HCT116 (cell line): ENCODE measurements at regions not wholly inside any gene's neighbourhood (a gene's known extent, or its start where the extent isn't known, plus 50 kb on each side); places are given as distances from the start of the nearest gene placed in this dataset.

Source experiments
- ATAC-seq: fragments of 200-7000 bp; cut with Tn5 transposase; 2 replicates; pipeline ENCODE4 v1.9.1; 2020; ENCODE audit warnings: mild to moderate bottlenecking, moderate library complexity
- BruUV-seq: library from RNA; stranded (reverse); fragments of 400-500 nt; replicated peaks from 2 replicates; lab custom pipeline; 2021; lab: Mats Ljungman, UMichigan
- CTCF ChIA-PET: fragments of 300-600 bp; sonication (Branson Sonifier 250); formaldehyde crosslinking; loops from one replicate; lab custom pipeline; 2021; ENCODE audit warnings: antibody characterized with exemption; lab: Charles Lee
- POLR2A ChIA-PET: fragments of 300-600, 350-600 bp; sonication (Branson Sonifier 250); formaldehyde crosslinking; loops from one replicate; lab custom pipeline; 2021; ENCODE audit warnings: antibody characterized with exemption; lab: Charles Lee
- RAD21 ChIA-PET, 2 experiments: fragments of 300-600 bp; sonication (Branson Sonifier 250); formaldehyde crosslinking; loops; one replicate each; lab custom pipeline; 2023; ENCODE audit warnings: low total read pairs in 2 of 2; ENCODE audit not compliant: uncharacterized antibody in 2 of 2, unreplicated experiment in 2 of 2, low non-redundant PET in 1 of 2; lab: Charles Lee
- DNase-seq: peaks from one replicate; pipeline ENCODE4 v3.0.0-alpha.2; 2010; ENCODE audit warnings: low read depth, low spot score
- H2AFZ ChIP-seq: fragments of 200-600 bp; shearing (Covaris generic), sonication (generic); 2 replicates; pipeline ENCODE4 v1.6.1; 2017; ENCODE audit warnings: low read depth, mixed run types, mixed read lengths, antibody characterized with exemption, low read length; ENCODE audit not compliant: poor library complexity, severe bottlenecking
- H3K27ac ChIP-seq: 2 replicates; pipeline ENCODE4 v1.5.1; 2012; ENCODE audit warnings: low read depth, low read length
- H3K27me3 ChIP-seq: fragments of 200-600 bp; sonication (generic); 2 replicates; pipeline ENCODE4 v1.6.1; 2016; ENCODE audit warnings: mixed run types, low read length, mixed read lengths; ENCODE audit not compliant: insufficient read depth
- H3K36me3 ChIP-seq, 2 experiments: fragments of 200-500 bp in 1 of 2; fragments of 200-600 bp in 1 of 2; sonication (Bioruptor generic) in 1 of 2; sonication (generic) in 1 of 2; 2 replicates each; pipeline versions ENCODE4 v1.5.1 to v1.6.1; 2014 to 2016; ENCODE audit warnings: low read length in 2 of 2, inconsistent platforms in 1 of 2, mixed read lengths in 1 of 2, mixed run types in 1 of 2; ENCODE audit not compliant: insufficient read depth in 2 of 2, control insufficient read depth in 1 of 2
- H3K4me1 ChIP-seq, 2 experiments: fragments of 200-600 bp in 1 of 2; sonication (generic) in 1 of 2; 2 replicates each; pipeline versions ENCODE4 v1.5.1 to v1.6.1; 2012 to 2017; ENCODE audit warnings: low read length in 2 of 2, inconsistent platforms in 1 of 2, mild to moderate bottlenecking in 1 of 2, mixed read lengths in 1 of 2, mixed run types in 1 of 2, moderate library complexity in 1 of 2; ENCODE audit not compliant: insufficient read depth in 2 of 2, control insufficient read depth in 1 of 2
- H3K4me2 ChIP-seq: fragments of 200-600 bp; sonication (generic); 2 replicates; pipeline ENCODE4 v1.6.1; 2017; ENCODE audit warnings: mixed run types, low read length, mixed read lengths
- H3K4me3 ChIP-seq, 2 experiments: fragments of 200-600 bp in 1 of 2; sonication (generic) in 1 of 2; replicated peaks in 1 of 2; 2 replicates each; pipeline ENCODE4 v1.5.1; 2011 to 2016; ENCODE audit warnings: low read length in 2 of 2, control low read depth in 1 of 2, low read depth in 1 of 2, mild to moderate bottlenecking in 1 of 2, mixed read lengths in 1 of 2, mixed run types in 1 of 2
- H3K79me2 ChIP-seq: fragments of 200-600 bp; sonication (generic); 2 replicates; pipeline ENCODE4 v1.6.1; 2017; ENCODE audit warnings: mild to moderate bottlenecking, mixed run types, low read length, moderate library complexity, mixed read lengths; ENCODE audit not compliant: insufficient read depth
- H3K9ac ChIP-seq: fragments of 200-600 bp; sonication (generic); 2 replicates; pipeline ENCODE4 v1.6.1; 2016; ENCODE audit warnings: low read length, mixed read lengths
- H3K9me2 ChIP-seq: fragments of 200-600 bp; sonication (generic), shearing (Covaris generic); 2 replicates; pipeline ENCODE4 v1.6.1; 2017; ENCODE audit warnings: mixed run types, mild to moderate bottlenecking, moderate library complexity; ENCODE audit not compliant: insufficient read depth
- H3K9me3 ChIP-seq, 2 experiments: fragments of 200-500 bp in 1 of 2; fragments of 200-600 bp in 1 of 2; sonication (Bioruptor generic) in 1 of 2; sonication (generic) in 1 of 2; 2 replicates each; pipeline ENCODE4 v1.6.1; 2014 to 2017; ENCODE audit warnings: low read length in 2 of 2, mixed read lengths in 2 of 2, inconsistent platforms in 1 of 2, low read depth in 1 of 2, mild to moderate bottlenecking in 1 of 2, mixed run types in 1 of 2, moderate library complexity in 1 of 2; ENCODE audit not compliant: control insufficient read depth in 1 of 2, insufficient read depth in 1 of 2
- H4K20me1 ChIP-seq: fragments of 200-600 bp; sonication (generic), shearing (Covaris generic); 2 replicates; pipeline ENCODE4 v1.6.1; 2017; ENCODE audit warnings: mixed run types, mild to moderate bottlenecking, moderate library complexity; ENCODE audit not compliant: insufficient read depth
- ATF3 ChIP-seq: IDR thresholded peaks from 2 replicates; pipeline ENCODE4 v1.6.1; 2012
- CBX3 ChIP-seq: IDR thresholded peaks from 2 replicates; pipeline ENCODE4 v1.6.1; 2012; ENCODE audit warnings: low read depth
- CEBPB ChIP-seq: IDR thresholded peaks from 2 replicates; pipeline ENCODE4 v1.6.1; 2012; ENCODE audit warnings: low read depth
- ELF1 ChIP-seq: IDR thresholded peaks from 2 replicates; pipeline ENCODE4 v1.6.1; 2012; ENCODE audit warnings: low read depth, borderline replicate concordance
- EZH2 ChIP-seq: fragments of 200-600 bp; sonication (generic); IDR thresholded peaks from 2 replicates; pipeline ENCODE4 v1.6.1; 2017; ENCODE audit warnings: antibody characterized with exemption, mixed run types
- EZH2phosphoT487 ChIP-seq: fragments of 200-600 bp; IDR thresholded peaks from 2 replicates; pipeline ENCODE4 v1.6.1; 2018; ENCODE audit warnings: antibody characterized with exemption, borderline replicate concordance
- FOSL1 ChIP-seq: IDR thresholded peaks from 2 replicates; pipeline ENCODE4 v1.6.1; 2012; ENCODE audit warnings: low read depth
- JUND ChIP-seq: IDR thresholded peaks from 2 replicates; pipeline ENCODE4 v1.6.1; 2012
- MAX ChIP-seq: IDR thresholded peaks from 2 replicates; pipeline ENCODE4 v1.6.1; 2012
- POLR2A ChIP-seq: IDR thresholded peaks from 2 replicates; pipeline ENCODE4 v1.7.0; 2011; ENCODE audit warnings: borderline replicate concordance; ENCODE audit not compliant: insufficient read depth, insufficient read length; ENCODE audit errors: extremely low read depth
- RAD21 ChIP-seq: IDR thresholded peaks from 2 replicates; pipeline ENCODE4 v1.6.1; 2012; ENCODE audit warnings: low read depth, mild to moderate bottlenecking
- SRF ChIP-seq: IDR thresholded peaks from 2 replicates; pipeline ENCODE4 v1.6.1; 2012; ENCODE audit warnings: low read depth
- YY1 ChIP-seq: IDR thresholded peaks from 2 replicates; pipeline ENCODE4 v1.6.1; 2011; ENCODE audit warnings: low read length, low read depth, moderate library complexity, mild to moderate bottlenecking; ENCODE audit not compliant: insufficient replicate concordance; ENCODE audit errors: extremely low read depth
- ZBTB33 ChIP-seq: IDR thresholded peaks from 2 replicates; pipeline ENCODE4 v1.6.1; 2011; ENCODE audit warnings: mild to moderate bottlenecking, low read length, moderate library complexity; ENCODE audit not compliant: insufficient replicate concordance; ENCODE audit errors: extremely low read depth
- ZFX ChIP-seq: fragments of 450-650 bp; IDR thresholded peaks from 2 replicates; pipeline ENCODE4 v1.6.1; 2017
- ZNF274 ChIP-seq: fragments of 200-500 bp; sonication (Bioruptor generic); IDR thresholded peaks from 2 replicates; pipeline ENCODE4 v1.6.1; 2014; ENCODE audit warnings: mild to moderate bottlenecking, low read depth, low read length, inconsistent platforms
- intact Hi-C: fragments of 100-400 bp; cut with micrococcal nuclease; formaldehyde crosslinking; loops from 2 replicates; pipeline ENCODE4 v1.10.0; 2022

- no peak for TF ChIP-seq EZH2phosphoT487
- no peak for TF ChIP-seq YY1
- no peak for TF ChIP-seq CEBPB
- TF ChIP-seq SRF, result no peak
- no peak for TF ChIP-seq ELF1
- RAD21 ChIA-PET, result no interaction called here
- CTCF ChIA-PET, result no interaction called here
- Histone ChIP-seq H3K9me3 (peaks cover 5 to 20% of the 10 kb centered on the region in 2 experiments; a peak in 3 of 4 replicates), H3K27ac (no peak overlapping the region), H2AFZ (no peak overlapping the region), H3K4me1 (no peaks in the 10 kb centered on the region), H3K27me3 (no peaks in the 10 kb centered on the region), H3K4me2 (no peak overlapping the region), H4K20me1 (no peaks in the 10 kb centered on the region), H3K4me3 (no peak overlapping the region), H3K9me2 (no peaks in the 10 kb centered on the region), H3K79me2 (no peaks in the 10 kb centered on the region), H3K9ac (no peak overlapping the region), H3K36me3 (no peaks in the 10 kb centered on the region)
- no TSS peak for BruUV-seq
- no peak for DNase-seq
- no peak for ATAC-seq
- POLR2A ChIA-PET, result no interaction called here
- intact Hi-C loops, result no loop called here
These were observed 614.7 kb upstream of the FOXG1 start for GRCh38 chr14:28151926-28152325.

GRCh38 chr14:28152453-28153044 is 614.0 kb upstream of the FOXG1 start:
- Histone ChIP-seq H3K27ac (no peak overlapping the region), H3K36me3 (no peaks in the 10 kb centered on the region), H2AFZ (no peak overlapping the region), H3K4me1 (no peaks in the 10 kb centered on the region), H3K4me2 (no peak overlapping the region), H3K9ac (no peak overlapping the region), H3K9me3 (peaks cover under 1 to 21% of the 10 kb centered on the region in 2 experiments; a peak in 3 of 4 replicates), H3K79me2 (no peaks in the 10 kb centered on the region), H3K27me3 (no peaks in the 10 kb centered on the region), H3K9me2 (no peaks in the 10 kb centered on the region), H3K4me3 (no peak overlapping the region), H4K20me1 (no peaks in the 10 kb centered on the region)
- ChIA-PET RAD21 (no interaction called here), CTCF (no interaction called here), POLR2A (no interaction called here)
- intact Hi-C loops, result no loop called here
- ATAC-seq (no peak), DNase-seq (no peak)
- no TSS peak for BruUV-seq
- TF ChIP-seq ZFX (no peak), ZBTB33 (no peak), FOSL1 (no peak), ELF1 (no peak), EZH2phosphoT487 (no peak), RAD21 (no peak), YY1 (no peak), ATF3 (no peak), EZH2 (no peak), POLR2A (no peak), JUND (no peak), MAX (no peak), CBX3 (no peak), ZNF274 (no peak), CEBPB (no peak)
